ENCODE measurements at regions not wholly inside any gene's neighbourhood (a gene's known extent, or its start where the extent isn't known, plus 50 kb on each side); places are given as distances from the start of the nearest gene placed in this dataset.

DNA sequence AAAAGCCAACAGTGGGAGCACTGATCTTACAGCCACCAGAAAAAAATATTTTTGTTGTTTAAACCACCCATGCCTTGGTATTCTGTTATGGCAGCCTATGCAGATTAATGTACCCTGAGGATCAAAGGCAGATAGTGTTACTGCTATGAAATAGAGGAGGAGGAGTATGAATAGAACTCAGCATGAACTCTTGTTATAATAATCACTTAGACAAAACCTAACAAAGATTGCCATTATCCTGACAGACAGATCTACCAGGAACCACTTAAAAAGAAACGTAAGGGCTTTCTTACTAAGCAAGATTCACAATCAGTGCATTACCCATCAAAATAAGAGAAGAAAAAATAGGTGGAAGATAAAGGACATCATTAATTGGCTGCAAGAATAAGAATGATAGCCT lies 558.3 kb downstream of the GALC start:
- TF ChIP-seq, protein P1, sequence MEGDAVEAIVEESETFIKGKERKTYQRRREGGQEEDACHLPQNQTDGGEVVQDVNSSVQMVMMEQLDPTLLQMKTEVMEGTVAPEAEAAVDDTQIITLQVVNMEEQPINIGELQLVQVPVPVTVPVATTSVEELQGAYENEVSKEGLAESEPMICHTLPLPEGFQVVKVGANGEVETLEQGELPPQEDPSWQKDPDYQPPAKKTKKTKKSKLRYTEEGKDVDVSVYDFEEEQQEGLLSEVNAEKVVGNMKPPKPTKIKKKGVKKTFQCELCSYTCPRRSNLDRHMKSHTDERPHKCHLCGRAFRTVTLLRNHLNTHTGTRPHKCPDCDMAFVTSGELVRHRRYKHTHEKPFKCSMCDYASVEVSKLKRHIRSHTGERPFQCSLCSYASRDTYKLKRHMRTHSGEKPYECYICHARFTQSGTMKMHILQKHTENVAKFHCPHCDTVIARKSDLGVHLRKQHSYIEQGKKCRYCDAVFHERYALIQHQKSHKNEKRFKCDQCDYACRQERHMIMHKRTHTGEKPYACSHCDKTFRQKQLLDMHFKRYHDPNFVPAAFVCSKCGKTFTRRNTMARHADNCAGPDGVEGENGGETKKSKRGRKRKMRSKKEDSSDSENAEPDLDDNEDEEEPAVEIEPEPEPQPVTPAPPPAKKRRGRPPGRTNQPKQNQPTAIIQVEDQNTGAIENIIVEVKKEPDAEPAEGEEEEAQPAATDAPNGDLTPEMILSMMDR (IDR thresholded peaks at IDR 0.05): no peak
- TF ChIP-seq POLR2A (IDR thresholded peaks at IDR 0.05): no peak

Data from body of pancreas (tissue), 4 donors.